Peyer's patch (tissue), 4 donors: ENCODE measurements at regions not wholly inside any gene's neighbourhood (a gene's known extent, or its start where the extent isn't known, plus 50 kb on each side); places are given as distances from the start of the nearest gene placed in this dataset.

Experiments
- DNase-seq, 3 donors: peaks; one replicate each; pipeline ENCODE4 v3.0.0-alpha.2; 2017 to 2019
- H3K27ac ChIP-seq, 4 donors: fragments of 200-600 bp; sonication (generic); one replicate each; pipeline ENCODE4 v1.5.1; 2016 to 2019
- H3K27me3 ChIP-seq, 2 donors: fragments of 200-600 bp; sonication (generic); one replicate each; pipeline ENCODE4 v1.5.1; 2019
- H3K36me3 ChIP-seq, 3 donors: fragments of 200-600 bp; sonication (generic); one replicate each; pipeline ENCODE4 v1.5.1; 2016 to 2019
- H3K4me1 ChIP-seq, 4 donors: fragments of 200-600 bp; sonication (generic); one replicate each; pipeline ENCODE4 v1.5.1; 2016 to 2019
- H3K4me3 ChIP-seq, 4 donors: fragments of 200-600 bp; sonication (generic); 1 replicate in 3 of 4; 2 replicates in 1 of 4; pipeline ENCODE4 v1.5.1; 2016 to 2019; ENCODE audit warnings: mild to moderate bottlenecking in 1 of 4
- H3K9me3 ChIP-seq, 4 donors: fragments of 200-600 bp; sonication (generic); one replicate each; pipeline ENCODE4 v1.5.1; 2016 to 2019; ENCODE audit warnings: mild to moderate bottlenecking in 1 of 4
- POLR2A ChIP-seq, 2 donors: fragments of 450-650 bp; IDR thresholded peaks; one replicate each; pipeline ENCODE4 v1.5.1; 2017; ENCODE audit warnings: antibody characterized with exemption in 2 of 2, mild to moderate bottlenecking in 2 of 2, moderate library complexity in 2 of 2
- TF ChIP-seq, protein P1 (sequence below), 6 experiments: fragments of 450-650 bp in 4 of 6; fragments of 200-600 bp in 2 of 6; sonication (generic) in 1 of 6; IDR thresholded peaks; one replicate each; pipeline ENCODE4 v1.5.1; 2017 to 2019; ENCODE audit warnings: antibody characterized with exemption in 6 of 6, mild to moderate bottlenecking in 3 of 6, moderate library complexity in 1 of 6

GRCh38 chr6:169005166-169005565, 248.5 kb downstream of the THBS2 start:
- H3K4me3 ChIP-seq, result no peak overlapping the region
- DNase-seq, result no peak
- no peaks in the 10 kb centered on the region for H3K9me3 ChIP-seq
- H3K36me3 ChIP-seq, result no peaks in the 10 kb centered on the region
- no peak overlapping the region for H3K27ac ChIP-seq
- H3K27me3 ChIP-seq, result no peaks in the 10 kb centered on the region
- no peaks in the 10 kb centered on the region for H3K4me1 ChIP-seq
- TF ChIP-seq POLR2A (IDR thresholded peaks at IDR 0.05), result no peak
- TF ChIP-seq, protein P1, sequence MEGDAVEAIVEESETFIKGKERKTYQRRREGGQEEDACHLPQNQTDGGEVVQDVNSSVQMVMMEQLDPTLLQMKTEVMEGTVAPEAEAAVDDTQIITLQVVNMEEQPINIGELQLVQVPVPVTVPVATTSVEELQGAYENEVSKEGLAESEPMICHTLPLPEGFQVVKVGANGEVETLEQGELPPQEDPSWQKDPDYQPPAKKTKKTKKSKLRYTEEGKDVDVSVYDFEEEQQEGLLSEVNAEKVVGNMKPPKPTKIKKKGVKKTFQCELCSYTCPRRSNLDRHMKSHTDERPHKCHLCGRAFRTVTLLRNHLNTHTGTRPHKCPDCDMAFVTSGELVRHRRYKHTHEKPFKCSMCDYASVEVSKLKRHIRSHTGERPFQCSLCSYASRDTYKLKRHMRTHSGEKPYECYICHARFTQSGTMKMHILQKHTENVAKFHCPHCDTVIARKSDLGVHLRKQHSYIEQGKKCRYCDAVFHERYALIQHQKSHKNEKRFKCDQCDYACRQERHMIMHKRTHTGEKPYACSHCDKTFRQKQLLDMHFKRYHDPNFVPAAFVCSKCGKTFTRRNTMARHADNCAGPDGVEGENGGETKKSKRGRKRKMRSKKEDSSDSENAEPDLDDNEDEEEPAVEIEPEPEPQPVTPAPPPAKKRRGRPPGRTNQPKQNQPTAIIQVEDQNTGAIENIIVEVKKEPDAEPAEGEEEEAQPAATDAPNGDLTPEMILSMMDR (IDR thresholded peaks at IDR 0.05), result no peak

DNA sequence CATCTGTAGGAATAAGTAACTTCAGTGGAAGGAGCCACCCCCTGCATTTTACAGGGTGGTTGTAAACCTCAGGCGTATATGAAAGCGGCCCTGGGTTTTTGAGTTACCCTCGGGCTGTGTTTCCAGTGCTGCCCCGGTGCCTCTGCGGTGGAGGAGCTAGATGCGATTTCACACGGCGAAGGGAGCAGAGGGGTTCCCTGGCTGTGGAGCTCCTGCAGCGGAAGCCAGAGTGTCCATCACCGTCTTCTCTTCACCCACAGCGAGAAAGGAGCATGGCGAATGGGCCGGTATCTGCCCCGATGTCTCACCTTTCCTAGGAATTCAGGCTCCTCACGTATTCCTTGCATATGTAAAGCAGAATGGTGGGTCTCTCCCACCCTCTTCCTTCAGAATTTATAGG, 253.6 kb downstream of the THBS2 start:
- TF ChIP-seq, protein P1 (IDR thresholded peaks at IDR 0.05), result no peak
- TF ChIP-seq POLR2A (IDR thresholded peaks at IDR 0.05), result no peak
- Histone ChIP-seq H3K4me3 (no peak overlapping the region), H3K4me1 (no peaks in the 10 kb centered on the region), H3K9me3 (no peaks in the 10 kb centered on the region), H3K36me3 (no peaks in the 10 kb centered on the region), H3K27me3 (no peaks in the 10 kb centered on the region), H3K27ac (no peak overlapping the region)
- no peak for DNase-seq

DNA sequence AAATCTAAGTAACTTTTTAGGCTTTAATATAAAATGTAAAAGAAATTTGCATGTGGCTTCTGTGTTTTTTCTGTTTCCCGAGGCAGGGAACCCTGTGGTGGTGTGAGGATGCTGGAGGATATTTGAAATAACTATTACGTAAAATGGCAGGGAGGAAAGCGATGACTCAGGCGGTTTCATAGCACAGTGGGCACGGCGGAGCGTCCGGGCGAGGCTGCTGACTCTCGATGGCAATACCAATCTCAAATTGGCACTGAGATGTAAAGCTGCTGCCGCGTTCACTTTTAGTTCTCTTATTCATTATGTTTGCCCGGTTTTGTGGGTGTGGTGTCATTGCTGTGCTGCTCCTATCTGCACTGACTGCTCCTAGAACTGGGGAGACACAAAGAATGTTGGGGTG, 254.3 kb downstream of the THBS2 start:
- H3K27ac ChIP-seq, result no peak overlapping the region
- H3K4me1 ChIP-seq, result no peaks in the 10 kb centered on the region
- H3K27me3 ChIP-seq, result no peaks in the 10 kb centered on the region
- no peaks in the 10 kb centered on the region for H3K36me3 ChIP-seq
- DNase-seq, result no peak
- H3K9me3 ChIP-seq, result no peaks in the 10 kb centered on the region
- TF ChIP-seq, protein P1 (IDR thresholded peaks at IDR 0.05), result no peak
- TF ChIP-seq POLR2A (IDR thresholded peaks at IDR 0.05), result no peak
- H3K4me3 ChIP-seq, result no peak overlapping the region

DNA sequence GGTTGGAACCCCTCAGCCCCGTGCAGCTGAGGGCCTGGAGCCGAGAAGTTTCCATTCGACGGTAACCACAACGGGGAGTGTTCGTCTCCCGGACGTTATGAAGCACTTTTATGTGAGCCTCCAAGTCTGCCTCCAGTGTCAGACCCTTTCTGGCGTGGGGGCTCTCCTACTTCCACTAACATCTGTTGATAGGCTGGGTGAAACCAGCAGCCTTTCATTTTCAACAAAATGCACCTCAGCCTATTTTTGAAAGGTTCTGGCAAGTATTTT, 257.4 kb downstream of the THBS2 start:
- H3K27ac ChIP-seq, result no peak overlapping the region
- no peaks in the 10 kb centered on the region for H3K36me3 ChIP-seq
- no peak for TF ChIP-seq POLR2A (IDR thresholded peaks at IDR 0.05)
- TF ChIP-seq, protein P1 (IDR thresholded peaks at IDR 0.05), result no peak
- H3K4me3 ChIP-seq, result no peak overlapping the region
- H3K9me3 ChIP-seq, result no peaks in the 10 kb centered on the region
- H3K27me3 ChIP-seq, result no peaks in the 10 kb centered on the region
- no peak for DNase-seq
- no peaks in the 10 kb centered on the region for H3K4me1 ChIP-seq

DNA sequence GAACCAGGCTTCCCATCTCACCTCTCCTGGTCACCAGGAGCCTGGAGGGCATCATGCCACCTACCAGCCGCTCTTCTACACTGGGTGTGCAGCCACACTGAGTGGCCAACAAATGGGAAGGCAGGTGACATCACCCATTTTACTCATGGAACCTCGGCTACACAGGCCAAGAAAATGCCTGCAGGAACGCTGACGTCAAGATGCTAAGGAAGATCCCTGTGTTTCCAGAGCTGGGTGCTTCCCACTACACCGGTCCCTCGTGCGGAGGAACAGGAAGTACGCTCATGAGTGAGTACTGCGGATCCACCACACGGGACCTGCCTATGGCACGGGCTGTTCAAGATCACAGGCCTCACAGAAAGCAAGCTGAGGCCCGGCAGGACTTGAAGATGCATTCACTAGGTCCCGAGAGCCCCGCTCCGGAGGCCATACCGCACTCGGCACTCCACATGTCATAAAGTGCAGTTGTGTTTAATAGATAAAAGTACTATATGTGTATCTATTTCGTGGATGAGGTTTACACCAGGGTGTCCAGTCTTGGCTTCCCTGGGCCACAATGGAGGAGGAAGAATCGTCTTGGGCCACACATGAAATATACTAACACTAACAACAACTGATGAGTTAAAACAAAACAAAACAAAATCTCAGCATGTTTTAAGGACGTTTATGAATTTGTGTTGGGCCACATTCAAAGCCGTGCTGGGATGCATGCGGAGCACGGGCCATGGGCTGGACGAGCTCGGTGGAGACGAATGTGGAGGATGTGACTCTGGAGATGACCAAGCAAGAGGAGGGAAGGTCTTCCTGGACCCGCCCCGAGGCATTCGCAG, 257.9 kb downstream of the THBS2 start:
- TF ChIP-seq POLR2A (IDR thresholded peaks at IDR 0.05), result no peak
- TF ChIP-seq, protein P1 (IDR thresholded peaks at IDR 0.05), result no peak
- Histone ChIP-seq H3K9me3 (no peaks in the 10 kb centered on the region), H3K27me3 (no peaks in the 10 kb centered on the region), H3K36me3 (no peaks in the 10 kb centered on the region), H3K27ac (no peak overlapping the region), H3K4me3 (no peak overlapping the region), H3K4me1 (no peaks in the 10 kb centered on the region)
- no peak for DNase-seq

GRCh38 chr6:168994956-168995355, 258.7 kb downstream of the THBS2 start:
- DNase-seq, result no peak
- no peaks in the 10 kb centered on the region for H3K36me3 ChIP-seq
- no peak overlapping the region for H3K27ac ChIP-seq
- no peak overlapping the region for H3K4me3 ChIP-seq
- H3K27me3 ChIP-seq, result no peaks in the 10 kb centered on the region
- TF ChIP-seq POLR2A (IDR thresholded peaks at IDR 0.05), result no peak
- TF ChIP-seq, protein P1 (IDR thresholded peaks at IDR 0.05), result no peak
- H3K4me1 ChIP-seq, result no peaks in the 10 kb centered on the region
- no peaks in the 10 kb centered on the region for H3K9me3 ChIP-seq
